ENCODE measurements at regions not wholly inside any gene's neighbourhood (a gene's known extent, or its start where the extent isn't known, plus 50 kb on each side); places are given as distances from the start of the nearest gene placed in this dataset.

GRCh38 chr22:42326301-42326700 is 55.8 kb upstream of the TCF20 start:
- Histone ChIP-seq H3K9me2 (replicated peaks; ENCODE audit: low read length) (no peaks in the 10 kb centered on the region), H3K27me3 (ENCODE audit: low read length) (no peaks in the 10 kb centered on the region), H3K79me2 (ENCODE audit: low read length) (no peaks in the 10 kb centered on the region), H3K4me2 (ENCODE audit: low read length) (no peak overlapping the region), H3K27ac (ENCODE audit: low read length) (no peak overlapping the region), H3F3A (ENCODE audit: low read length, unreplicated experiment) (no peaks in the 10 kb centered on the region), H3K9me3 (ENCODE audit: low read length) (no peaks in the 10 kb centered on the region), H3K4me3 (ENCODE audit: low read length) (no peak overlapping the region), H4K20me1 (ENCODE audit: low read length) (no peaks in the 10 kb centered on the region), H3K36me3 (ENCODE audit: low read depth, low read length) (no peaks in the 10 kb centered on the region), H2AFZ (ENCODE audit: low read length) (no peak overlapping the region), H3K9ac (ENCODE audit: low read length) (no peak overlapping the region), H3K4me1 (ENCODE audit: insufficient read depth, low read length) (no peaks in the 10 kb centered on the region)
- ATAC-seq (no peak), DNase-seq (no peak)
- POLR2A ChIA-PET (ENCODE audit: unreplicated experiment): no interaction called here
- CTCF ChIA-PET: no interaction called here
- intact Hi-C loops (cut with micrococcal nuclease): no loop called here
- no peak for TF ChIP-seq CTCF (conservative IDR thresholded peaks at IDR 0.05; ENCODE audit: low read depth, low read length)
- no peak for TF ChIP-seq EZH2 (IDR thresholded peaks at IDR 0.05; ENCODE audit: low read length, unreplicated experiment)
- TF ChIP-seq EZH2phosphoT487 (IDR thresholded peaks at IDR 0.05; ENCODE audit: borderline replicate concordance, low read length): no peak
- BruUV-seq (replicated peaks): no TSS peak

GRCh38 chr22:42324990-42325710 is 54.7 kb upstream of the TCF20 start:
- ChIA-PET POLR2A (ENCODE audit: unreplicated experiment) (no interaction called here), CTCF (no interaction called here)
- Histone ChIP-seq H3K36me3 (ENCODE audit: low read depth, low read length) (no peaks in the 10 kb centered on the region), H4K20me1 (ENCODE audit: low read length) (no peaks in the 10 kb centered on the region), H3F3A (ENCODE audit: low read length, unreplicated experiment) (no peaks in the 10 kb centered on the region), H3K9ac (ENCODE audit: low read length) (no peak overlapping the region), H3K79me2 (ENCODE audit: low read length) (no peaks in the 10 kb centered on the region), H3K4me2 (ENCODE audit: low read length) (no peak overlapping the region), H3K27me3 (ENCODE audit: low read length) (no peaks in the 10 kb centered on the region), H3K27ac (ENCODE audit: low read length) (no peak overlapping the region), H3K9me3 (ENCODE audit: low read length) (no peaks in the 10 kb centered on the region), H2AFZ (ENCODE audit: low read length) (no peak overlapping the region), H3K4me1 (ENCODE audit: insufficient read depth, low read length) (no peaks in the 10 kb centered on the region), H3K9me2 (replicated peaks; ENCODE audit: low read length) (no peaks in the 10 kb centered on the region), H3K4me3 (ENCODE audit: low read length) (no peak overlapping the region)
- ATAC-seq (no peak), DNase-seq (no peak)
- BruUV-seq (replicated peaks): no TSS peak
- TF ChIP-seq EZH2 (IDR thresholded peaks at IDR 0.05; ENCODE audit: low read length, unreplicated experiment): no peak
- TF ChIP-seq CTCF (conservative IDR thresholded peaks at IDR 0.05; ENCODE audit: low read depth, low read length): no peak
- TF ChIP-seq EZH2phosphoT487 (IDR thresholded peaks at IDR 0.05; ENCODE audit: borderline replicate concordance, low read length): no peak
- intact Hi-C loops (cut with micrococcal nuclease): no loop called here

GRCh38 chr22:42324566-42324965 is 54.1 kb upstream of the TCF20 start:
- POLR2A ChIA-PET (ENCODE audit: unreplicated experiment): no interaction called here
- TF ChIP-seq EZH2phosphoT487 (IDR thresholded peaks at IDR 0.05; ENCODE audit: borderline replicate concordance, low read length) (no peak), EZH2 (IDR thresholded peaks at IDR 0.05; ENCODE audit: low read length, unreplicated experiment) (no peak), CTCF (conservative IDR thresholded peaks at IDR 0.05; ENCODE audit: low read depth, low read length) (no peak)

More at GRCh38 chr22:42324566-42324965, 54.1 kb upstream of the TCF20 start:
- no peak overlapping the region for H3K27ac ChIP-seq (ENCODE audit: low read length)
- ATAC-seq (no peak), DNase-seq (no peak)
- no peak overlapping the region for H3K4me3 ChIP-seq (ENCODE audit: low read length)
- H3K9me3 ChIP-seq (ENCODE audit: low read length): no peaks in the 10 kb centered on the region
- CTCF ChIA-PET: no interaction called here
- no peaks in the 10 kb centered on the region for H4K20me1 ChIP-seq (ENCODE audit: low read length)
- H3K9ac ChIP-seq (ENCODE audit: low read length): no peak overlapping the region
- H3K4me2 ChIP-seq (ENCODE audit: low read length): no peak overlapping the region
- H2AFZ ChIP-seq (ENCODE audit: low read length): no peak overlapping the region
- no peaks in the 10 kb centered on the region for H3K4me1 ChIP-seq (ENCODE audit: insufficient read depth, low read length)
- H3F3A ChIP-seq (ENCODE audit: low read length, unreplicated experiment): no peaks in the 10 kb centered on the region
- intact Hi-C loops (cut with micrococcal nuclease): no loop called here
- no peaks in the 10 kb centered on the region for H3K36me3 ChIP-seq (ENCODE audit: low read depth, low read length)
- no peaks in the 10 kb centered on the region for H3K27me3 ChIP-seq (ENCODE audit: low read length)
- BruUV-seq (replicated peaks): no TSS peak
- no peaks in the 10 kb centered on the region for H3K79me2 ChIP-seq (ENCODE audit: low read length)
- H3K9me2 ChIP-seq (replicated peaks; ENCODE audit: low read length): no peaks in the 10 kb centered on the region

Data from PC-3 (cell line).